Left ventricle myocardium inferior (tissue), 1 donor: ENCODE measurements at regions not wholly inside any gene's neighbourhood (a gene's known extent, or its start where the extent isn't known, plus 50 kb on each side); places are given as distances from the start of the nearest gene placed in this dataset.

Source experiments
- DNase-seq: peaks from one replicate; pipeline ENCODE4 v3.0.0-alpha.2; 2020
- H3K27ac ChIP-seq: fragments of 200-600 bp; replicated peaks from 2 replicates; pipeline ENCODE4 v1.8.0; 2021
- H3K27me3 ChIP-seq: fragments of 200-600 bp; 2 replicates; pipeline ENCODE4 v1.8.0; 2021; ENCODE audit warnings: low read depth
- H3K36me3 ChIP-seq: fragments of 200-600 bp; 2 replicates; pipeline ENCODE4 v1.8.0; 2021
- H3K4me1 ChIP-seq: fragments of 200-600 bp; 2 replicates; pipeline ENCODE4 v1.8.0; 2021
- H3K4me3 ChIP-seq: fragments of 200-600 bp; 2 replicates; pipeline ENCODE4 v1.8.0; 2021; ENCODE audit warnings: mild to moderate bottlenecking, moderate library complexity
- H3K9me3 ChIP-seq: fragments of 200-600 bp; replicated peaks from 2 replicates; pipeline ENCODE4 v1.8.0; 2021
- CTCF ChIP-seq: fragments of 200-600 bp; IDR thresholded peaks from 2 replicates; pipeline ENCODE4 v1.8.0; 2021; ENCODE audit warnings: antibody characterized with exemption, mild to moderate bottlenecking, borderline replicate concordance
- intact Hi-C: fragments of 100-400 bp; cut with micrococcal nuclease; formaldehyde crosslinking; loops from one replicate; pipeline ENCODE4 v1.11.0; 2022
- donor health status: DM: no; HTN: yes; CAD: no; lungs with severe emphysema.

GRCh38 chr5:159426694-159427093, 96.4 kb upstream of the IL12B start:
- no peak overlapping the region for H3K27ac ChIP-seq

GRCh38 chr5:159427180-159428012, 97.1 kb upstream of the IL12B start:
- no peak for TF ChIP-seq CTCF
- Histone ChIP-seq H3K4me3 (no peak overlapping the region), H3K27ac (no peak overlapping the region), H3K27me3 (no peaks in the 10 kb centered on the region), H3K4me1 (no peaks in the 10 kb centered on the region), H3K9me3 (no peaks in the 10 kb centered on the region), H3K36me3 (no peaks in the 10 kb centered on the region)
- intact Hi-C loops, result no loop called here
- DNase-seq, result no peak

More at GRCh38 chr5:159426694-159427093, 96.4 kb upstream of the IL12B start:
- Histone ChIP-seq H3K9me3 (no peaks in the 10 kb centered on the region), H3K36me3 (no peaks in the 10 kb centered on the region), H3K4me1 (no peaks in the 10 kb centered on the region), H3K27me3 (no peaks in the 10 kb centered on the region), H3K4me3 (no peak overlapping the region)
- no peak for TF ChIP-seq CTCF
- no peak for DNase-seq
- intact Hi-C loops, result no loop called here

GRCh38 chr5:159430361-159431012, 100.2 kb upstream of the IL12B start:
- intact Hi-C loops, result no loop called here
- no peak for DNase-seq
- H3K4me3 ChIP-seq, result no peak overlapping the region
- no peak for TF ChIP-seq CTCF
- no peaks in the 10 kb centered on the region for H3K27me3 ChIP-seq
- no peaks in the 10 kb centered on the region for H3K4me1 ChIP-seq
- H3K27ac ChIP-seq, result no peak overlapping the region
- H3K9me3 ChIP-seq, result no peaks in the 10 kb centered on the region
- H3K36me3 ChIP-seq, result no peaks in the 10 kb centered on the region

- no peaks in the 10 kb centered on the region for H3K27me3 ChIP-seq
- DNase-seq, result no peak
- intact Hi-C loops, result no loop called here
- H3K4me3 ChIP-seq, result no peak overlapping the region
- no peaks in the 10 kb centered on the region for H3K36me3 ChIP-seq
- no peak for TF ChIP-seq CTCF
- H3K9me3 ChIP-seq, result no peaks in the 10 kb centered on the region
- H3K27ac ChIP-seq, result no peak overlapping the region
- peaks cover 6% of the 10 kb centered on the region for H3K4me1 ChIP-seq
Measured at GRCh38 chr5:159435855-159436254, 105.6 kb upstream of the IL12B start.

GRCh38 chr5:159438092-159438491, 107.8 kb upstream of the IL12B start:
- Histone ChIP-seq H3K4me3 (no peak overlapping the region), H3K9me3 (no peaks in the 10 kb centered on the region), H3K4me1 (peaks cover 23% of the 10 kb centered on the region), H3K27ac (no peak overlapping the region), H3K36me3 (no peaks in the 10 kb centered on the region), H3K27me3 (no peaks in the 10 kb centered on the region)
- DNase-seq, result no peak
- intact Hi-C loops, result no loop called here
- no peak for TF ChIP-seq CTCF
